Breast epithelium (tissue), 3 donors: ENCODE measurements at regions not wholly inside any gene's neighbourhood (a gene's known extent, or its start where the extent isn't known, plus 50 kb on each side); places are given as distances from the start of the nearest gene placed in this dataset.

Experiments
- CTCF ChIP-seq, 3 donors: fragments of 450-650 bp; IDR thresholded peaks; one replicate each; pipeline ENCODE4 v1.5.1; 2016 to 2017; ENCODE audit warnings: antibody characterized with exemption in 3 of 3, mild to moderate bottlenecking in 3 of 3, moderate library complexity in 3 of 3
- POLR2A ChIP-seq: fragments of 450-650 bp; IDR thresholded peaks from one replicate; pipeline ENCODE4 v1.6.1; 2016; ENCODE audit warnings: antibody characterized with exemption, mild to moderate bottlenecking, moderate library complexity
- POLR2AphosphoS5 ChIP-seq, 3 donors: sonication (generic); formaldehyde crosslinking; IDR thresholded peaks; one replicate each; pipeline ENCODE4 v1.6.1; 2017; ENCODE audit warnings: antibody characterized with exemption in 3 of 3

GRCh38 chr3:72310419-72311380, 525.8 kb upstream of the PROK2 start:
- TF ChIP-seq CTCF (IDR thresholded peaks at IDR 0.05) (no peak), POLR2A (no peak), POLR2AphosphoS5 (IDR thresholded peaks at IDR 0.05) (no peak)
